ENCODE measurements at regions not wholly inside any gene's neighbourhood (a gene's known extent, or its start where the extent isn't known, plus 50 kb on each side); places are given as distances from the start of the nearest gene placed in this dataset.
"Not testable (repeated sequence)": the region's sequence is repeated elsewhere in the genome, so short reads cannot be mapped to it uniquely, and the experiment has no call there.

DNA sequence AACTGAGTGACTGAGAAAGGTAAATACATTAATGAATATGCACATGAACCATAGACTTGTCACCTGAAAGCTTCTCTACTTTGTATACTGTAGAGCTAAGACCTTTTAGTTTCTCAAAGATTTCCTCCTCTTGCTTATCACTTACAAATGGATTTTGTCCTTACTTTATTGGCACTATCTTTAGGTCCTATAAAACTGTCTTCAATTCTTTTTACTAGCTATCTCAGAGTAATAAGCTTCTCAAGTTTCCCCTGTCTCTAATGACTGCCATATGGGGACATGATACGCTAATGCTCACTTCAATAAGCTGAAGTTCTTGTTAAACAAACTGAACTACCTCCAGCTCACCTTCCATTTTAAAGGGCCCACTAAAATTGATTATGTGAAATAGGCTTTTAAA lies 468.2 kb upstream of the CCDC196 start:
- TF ChIP-seq, protein P1, sequence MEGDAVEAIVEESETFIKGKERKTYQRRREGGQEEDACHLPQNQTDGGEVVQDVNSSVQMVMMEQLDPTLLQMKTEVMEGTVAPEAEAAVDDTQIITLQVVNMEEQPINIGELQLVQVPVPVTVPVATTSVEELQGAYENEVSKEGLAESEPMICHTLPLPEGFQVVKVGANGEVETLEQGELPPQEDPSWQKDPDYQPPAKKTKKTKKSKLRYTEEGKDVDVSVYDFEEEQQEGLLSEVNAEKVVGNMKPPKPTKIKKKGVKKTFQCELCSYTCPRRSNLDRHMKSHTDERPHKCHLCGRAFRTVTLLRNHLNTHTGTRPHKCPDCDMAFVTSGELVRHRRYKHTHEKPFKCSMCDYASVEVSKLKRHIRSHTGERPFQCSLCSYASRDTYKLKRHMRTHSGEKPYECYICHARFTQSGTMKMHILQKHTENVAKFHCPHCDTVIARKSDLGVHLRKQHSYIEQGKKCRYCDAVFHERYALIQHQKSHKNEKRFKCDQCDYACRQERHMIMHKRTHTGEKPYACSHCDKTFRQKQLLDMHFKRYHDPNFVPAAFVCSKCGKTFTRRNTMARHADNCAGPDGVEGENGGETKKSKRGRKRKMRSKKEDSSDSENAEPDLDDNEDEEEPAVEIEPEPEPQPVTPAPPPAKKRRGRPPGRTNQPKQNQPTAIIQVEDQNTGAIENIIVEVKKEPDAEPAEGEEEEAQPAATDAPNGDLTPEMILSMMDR (IDR thresholded peaks at IDR 0.05): no peak

GRCh38 chr14:66022526-66022925 lies 463.6 kb upstream of the CCDC196 start:
- no peak for DNase-seq (ENCODE audit: low spot score)
- no peak for ATAC-seq (ENCODE audit: low FRiP score)
- TF ChIP-seq, protein P1 (IDR thresholded peaks at IDR 0.05): no peak

More for the DNA sequence above, 468.2 kb upstream of the CCDC196 start:
- DNase-seq (ENCODE audit: low spot score) (no peak), ATAC-seq (ENCODE audit: low FRiP score) (no peak)

DNA sequence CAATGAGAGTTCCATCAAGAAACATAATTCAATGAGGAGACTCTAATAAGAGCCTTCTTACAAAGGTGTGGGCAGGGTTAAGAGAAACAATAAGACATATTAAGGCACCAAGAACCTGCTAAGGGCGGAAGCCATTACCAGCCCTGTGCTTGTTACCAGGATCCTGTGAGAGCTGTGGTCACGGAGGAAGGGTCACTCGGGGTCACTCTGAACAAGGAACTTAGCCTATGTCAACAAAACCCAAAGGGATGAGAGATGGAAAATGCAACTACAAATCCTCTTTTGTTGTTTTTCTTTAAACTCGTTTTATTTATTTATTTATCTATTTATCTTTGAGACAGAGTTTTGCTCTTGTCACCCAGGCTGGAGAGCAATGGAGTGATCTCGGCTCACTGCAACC lies 460.4 kb upstream of the CCDC196 start:
- TF ChIP-seq, protein P1 (IDR thresholded peaks at IDR 0.05): no peak
- DNase-seq (ENCODE audit: low spot score) (no peak), ATAC-seq (ENCODE audit: low FRiP score) (no peak)

DNA sequence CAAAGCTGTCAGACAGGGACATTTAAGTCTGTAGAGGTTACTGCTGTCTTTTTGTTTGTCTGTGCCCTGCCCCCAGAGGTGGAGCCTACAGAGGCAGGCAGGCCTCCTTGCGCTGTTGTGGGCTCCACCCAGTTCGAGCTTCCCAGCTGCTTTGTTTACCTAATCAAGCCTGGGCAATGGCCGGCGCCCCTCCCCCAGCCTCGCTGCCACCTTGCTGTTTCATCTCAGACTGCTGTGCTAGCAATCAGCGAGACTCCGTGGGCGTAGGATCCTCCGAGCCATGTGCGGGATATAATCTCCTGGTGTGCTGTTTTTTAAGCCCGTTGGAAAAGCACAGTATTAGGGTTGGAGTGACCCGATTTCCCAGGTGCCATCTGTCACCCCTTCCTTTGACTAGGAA lies 454.2 kb upstream of the CCDC196 start:
- ATAC-seq (ENCODE audit: low FRiP score); DNase-seq (ENCODE audit: low spot score): not testable (repeated sequence)

DNA sequence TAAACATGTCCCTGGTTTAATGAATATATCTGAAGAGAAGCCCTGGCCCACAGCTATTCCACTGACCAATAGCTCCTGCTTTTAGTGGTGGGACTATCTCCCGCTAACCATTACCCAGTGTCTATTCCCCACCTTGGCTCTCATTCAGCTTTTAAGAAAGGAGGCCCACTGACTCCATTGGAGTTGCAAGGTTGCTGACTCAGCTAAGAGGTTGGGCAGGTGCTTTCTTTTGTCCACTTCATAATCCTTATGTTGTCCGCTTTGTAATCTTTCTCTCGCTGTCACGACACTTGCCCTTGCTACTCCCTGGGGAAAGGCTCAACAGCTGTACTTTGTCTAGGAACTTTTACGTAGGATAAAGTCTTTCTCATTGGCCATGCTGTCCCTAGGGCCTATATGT lies 453.4 kb upstream of the CCDC196 start:
- ATAC-seq (ENCODE audit: low FRiP score) (no peak), DNase-seq (ENCODE audit: low spot score) (no peak)
- TF ChIP-seq, protein P1 (IDR thresholded peaks at IDR 0.05): no peak

DNA sequence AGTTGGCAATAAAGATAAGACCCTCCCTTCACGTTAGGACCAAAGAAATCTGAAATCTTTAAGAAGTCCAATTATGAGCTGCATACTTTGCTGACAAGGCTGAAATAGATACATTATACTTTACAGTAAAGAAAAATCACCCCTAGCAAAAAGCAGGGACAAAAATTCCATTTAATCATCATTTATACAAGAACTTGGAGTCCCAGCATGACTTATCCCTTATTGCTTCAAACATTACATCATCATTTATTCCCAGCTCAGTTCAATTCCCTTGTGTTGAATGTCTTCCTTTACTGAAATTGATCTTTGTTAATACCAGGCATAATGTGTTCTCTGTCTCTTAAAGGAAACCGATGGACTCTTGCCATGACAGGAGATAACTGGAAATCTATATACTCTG lies 449.6 kb upstream of the CCDC196 start:
- DNase-seq (ENCODE audit: low spot score): no peak
- TF ChIP-seq, protein P1 (IDR thresholded peaks at IDR 0.05): no peak
- ATAC-seq (ENCODE audit: low FRiP score): no peak

- ATAC-seq (ENCODE audit: low FRiP score) (no peak), DNase-seq (ENCODE audit: low spot score) (no peak)
- TF ChIP-seq, protein P1 (IDR thresholded peaks at IDR 0.05): no peak
Observed at GRCh38 chr14:66037361-66037760, 448.8 kb upstream of the CCDC196 start.

GRCh38 chr14:66038212-66038611 lies 448.0 kb upstream of the CCDC196 start:
- DNase-seq (ENCODE audit: low spot score): no peak
- no peak for ATAC-seq (ENCODE audit: low FRiP score)
- TF ChIP-seq, protein P1 (IDR thresholded peaks at IDR 0.05): no peak

All from omental fat pad (tissue), 3 donors.